WERI-Rb-1 (cell line): ENCODE measurements at regions not wholly inside any gene's neighbourhood (a gene's known extent, or its start where the extent isn't known, plus 50 kb on each side); places are given as distances from the start of the nearest gene placed in this dataset.
A peak's percentile ranks its signal among the peaks of the same experiment; 100 is the strongest.

ENCODE experiments used
- DNase-seq: peaks from one replicate; pipeline ENCODE4 v3.0.0-alpha.2; 2020
- H3K27ac ChIP-seq: fragments of 250-450 bp; sonication (Bioruptor Pico); 2 replicates; pipeline ENCODE4 v1.5.1; 2020; ENCODE audit warnings: mild to moderate bottlenecking, moderate library complexity
- H3K27me3 ChIP-seq: fragments of 250-450 bp; sonication (Bioruptor Pico); 2 replicates; pipeline ENCODE4 v1.5.1; 2021; ENCODE audit warnings: mild to moderate bottlenecking, low read depth, moderate library complexity; ENCODE audit not compliant: insufficient read depth, severe bottlenecking
- H3K36me3 ChIP-seq: fragments of 250-450 bp; sonication (Bioruptor Pico); 2 replicates; pipeline ENCODE4 v1.5.1; 2020; ENCODE audit warnings: mild to moderate bottlenecking, moderate library complexity
- H3K4me3 ChIP-seq: 2 replicates; pipeline ENCODE4 v1.5.1; 2011; ENCODE audit warnings: low read depth, mild to moderate bottlenecking, control low read depth, low read length
- H3K9me3 ChIP-seq: fragments of 250-450 bp; sonication (Bioruptor Pico); 2 replicates; pipeline ENCODE4 v1.5.1; 2021; ENCODE audit warnings: mild to moderate bottlenecking, moderate library complexity; ENCODE audit not compliant: severe bottlenecking
- TF ChIP-seq, protein P1 (sequence below): IDR thresholded peaks from 2 replicates; pipeline ENCODE4 v1.5.1; 2011; ENCODE audit warnings: low read depth, mild to moderate bottlenecking, control low read depth, inconsistent platforms, low read length

DNA sequence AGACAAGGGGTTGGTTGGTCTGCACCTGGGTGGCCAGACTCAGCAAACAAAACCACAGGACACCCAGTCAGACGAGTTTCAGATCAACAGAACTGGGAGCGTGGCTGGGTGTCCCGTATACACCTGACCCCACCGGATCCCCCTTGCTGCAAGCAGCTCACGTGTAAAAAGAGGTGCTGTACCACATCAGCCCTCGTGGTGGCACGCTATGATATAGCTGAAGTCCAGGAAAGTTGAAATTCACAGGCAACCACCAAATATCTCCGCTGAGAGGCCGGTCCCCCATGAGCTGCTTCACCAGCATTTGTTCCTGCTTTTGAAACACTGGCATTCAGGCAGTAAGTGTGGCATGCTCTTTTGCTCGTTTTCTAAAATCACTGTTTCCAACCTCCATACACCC lies 92.3 kb downstream of the TUBA3C start:
- DNase-seq = peak; percentile 30
- TF ChIP-seq, protein P1, sequence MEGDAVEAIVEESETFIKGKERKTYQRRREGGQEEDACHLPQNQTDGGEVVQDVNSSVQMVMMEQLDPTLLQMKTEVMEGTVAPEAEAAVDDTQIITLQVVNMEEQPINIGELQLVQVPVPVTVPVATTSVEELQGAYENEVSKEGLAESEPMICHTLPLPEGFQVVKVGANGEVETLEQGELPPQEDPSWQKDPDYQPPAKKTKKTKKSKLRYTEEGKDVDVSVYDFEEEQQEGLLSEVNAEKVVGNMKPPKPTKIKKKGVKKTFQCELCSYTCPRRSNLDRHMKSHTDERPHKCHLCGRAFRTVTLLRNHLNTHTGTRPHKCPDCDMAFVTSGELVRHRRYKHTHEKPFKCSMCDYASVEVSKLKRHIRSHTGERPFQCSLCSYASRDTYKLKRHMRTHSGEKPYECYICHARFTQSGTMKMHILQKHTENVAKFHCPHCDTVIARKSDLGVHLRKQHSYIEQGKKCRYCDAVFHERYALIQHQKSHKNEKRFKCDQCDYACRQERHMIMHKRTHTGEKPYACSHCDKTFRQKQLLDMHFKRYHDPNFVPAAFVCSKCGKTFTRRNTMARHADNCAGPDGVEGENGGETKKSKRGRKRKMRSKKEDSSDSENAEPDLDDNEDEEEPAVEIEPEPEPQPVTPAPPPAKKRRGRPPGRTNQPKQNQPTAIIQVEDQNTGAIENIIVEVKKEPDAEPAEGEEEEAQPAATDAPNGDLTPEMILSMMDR = peak; percentile 55
- H3K4me3 ChIP-seq = no peak overlapping the region
- no peaks in the 10 kb centered on the region for H3K9me3 ChIP-seq
- H3K27ac ChIP-seq = no peak overlapping the region
- H3K27me3 ChIP-seq = peaks cover 92% of the 10 kb centered on the region
- H3K36me3 ChIP-seq = no peaks in the 10 kb centered on the region

DNA sequence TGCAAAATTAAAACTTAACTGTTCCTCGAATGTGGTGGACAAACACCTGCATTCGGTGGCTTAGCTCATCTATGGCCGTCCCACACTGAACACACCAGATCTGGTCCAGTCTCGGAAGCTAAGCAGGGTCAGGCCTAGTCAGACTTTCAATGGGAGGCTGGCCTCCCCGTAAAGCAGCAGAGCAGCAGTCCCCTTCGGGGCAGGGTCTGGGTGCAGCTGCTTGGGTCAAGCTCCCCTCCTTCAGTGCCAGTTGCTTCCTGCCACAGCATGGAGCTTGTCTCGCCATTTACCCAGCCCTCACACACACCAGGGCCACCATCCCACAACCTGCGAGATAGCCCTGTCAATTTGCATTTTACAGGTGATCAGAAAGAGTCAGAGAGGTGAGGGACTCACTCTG lies 93.2 kb downstream of the TUBA3C start:
- TF ChIP-seq, protein P1 = no peak
- Histone ChIP-seq H3K27ac (no peak overlapping the region), H3K9me3 (no peaks in the 10 kb centered on the region), H3K4me3 (no peak overlapping the region), H3K27me3 (peaks cover 92% of the 10 kb centered on the region), H3K36me3 (no peaks in the 10 kb centered on the region)
- no peak for DNase-seq

DNA sequence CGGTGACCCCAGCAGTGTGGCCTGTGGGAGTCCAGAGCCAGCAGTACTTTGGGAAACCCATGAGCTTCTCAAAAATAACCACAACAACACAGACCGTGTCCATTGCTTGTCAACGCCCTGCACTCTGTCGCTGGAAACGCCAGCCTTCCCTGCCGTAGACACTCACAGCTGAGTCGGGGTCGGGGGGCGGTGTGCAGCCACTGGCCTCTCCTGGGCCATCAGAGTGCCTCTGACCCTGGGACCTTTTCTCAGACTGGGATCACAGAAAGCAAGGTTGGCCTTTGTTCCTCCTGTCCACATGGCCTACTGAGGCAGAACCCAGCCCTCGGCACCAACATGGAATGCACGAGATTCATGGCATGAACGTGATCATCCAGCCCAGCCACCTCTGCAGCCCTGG lies 95.7 kb downstream of the TUBA3C start:
- no peaks in the 10 kb centered on the region for H3K36me3 ChIP-seq
- peaks cover 79% of the 10 kb centered on the region for H3K27me3 ChIP-seq
- DNase-seq = no peak
- H3K4me3 ChIP-seq = no peak overlapping the region
- no peaks in the 10 kb centered on the region for H3K9me3 ChIP-seq
- H3K27ac ChIP-seq = no peak overlapping the region
- TF ChIP-seq, protein P1 = no peak

DNA sequence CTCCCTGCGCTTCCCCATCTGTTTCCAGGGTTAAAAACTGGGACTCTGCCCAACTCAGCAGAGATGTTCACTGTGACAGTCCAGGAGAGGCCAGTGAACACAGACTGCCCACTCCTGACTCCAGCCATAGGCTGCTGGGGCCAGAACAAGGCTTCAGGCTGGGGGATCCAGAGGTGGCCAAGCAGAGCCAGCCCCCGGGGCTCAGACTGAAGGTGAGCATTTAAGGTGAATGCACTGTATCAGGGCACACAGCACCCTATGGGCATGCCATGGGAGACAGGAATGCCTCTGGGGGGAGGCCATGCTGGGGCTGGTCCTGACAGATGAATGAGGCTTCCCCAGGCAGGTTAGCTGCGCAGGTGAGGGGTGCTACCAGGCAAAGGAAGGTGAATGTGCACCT lies 96.4 kb downstream of the TUBA3C start:
- no peak overlapping the region for H3K27ac ChIP-seq
- peaks cover 72% of the 10 kb centered on the region for H3K27me3 ChIP-seq
- no peaks in the 10 kb centered on the region for H3K9me3 ChIP-seq
- no peak for DNase-seq
- TF ChIP-seq, protein P1 = no peak
- no peak overlapping the region for H3K4me3 ChIP-seq
- H3K36me3 ChIP-seq = no peaks in the 10 kb centered on the region

DNA sequence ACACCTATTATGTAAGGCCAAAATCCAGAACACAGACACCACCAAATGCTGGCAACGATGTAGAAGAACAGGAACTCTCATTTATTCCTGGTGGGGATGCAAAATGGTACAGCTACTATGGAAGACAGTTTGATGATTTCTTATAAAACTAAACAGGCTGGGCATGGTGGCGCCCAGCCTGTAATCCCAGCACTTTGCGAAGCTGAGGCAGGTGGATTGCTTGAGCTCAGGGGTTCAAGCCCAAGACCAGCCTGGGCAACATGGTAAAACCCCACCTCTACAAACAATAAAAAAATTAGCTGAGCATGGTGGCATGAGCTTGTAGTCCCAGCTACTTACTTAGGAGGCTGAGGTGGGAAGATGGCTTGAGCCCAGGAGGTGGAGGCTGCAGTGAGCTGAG lies 98.3 kb downstream of the TUBA3C start:
- TF ChIP-seq, protein P1 = no peak
- Histone ChIP-seq H3K27ac (no peak overlapping the region), H3K9me3 (no peaks in the 10 kb centered on the region), H3K27me3 (peaks cover 61% of the 10 kb centered on the region), H3K4me3 (no peak overlapping the region), H3K36me3 (no peaks in the 10 kb centered on the region)
- no peak for DNase-seq

DNA sequence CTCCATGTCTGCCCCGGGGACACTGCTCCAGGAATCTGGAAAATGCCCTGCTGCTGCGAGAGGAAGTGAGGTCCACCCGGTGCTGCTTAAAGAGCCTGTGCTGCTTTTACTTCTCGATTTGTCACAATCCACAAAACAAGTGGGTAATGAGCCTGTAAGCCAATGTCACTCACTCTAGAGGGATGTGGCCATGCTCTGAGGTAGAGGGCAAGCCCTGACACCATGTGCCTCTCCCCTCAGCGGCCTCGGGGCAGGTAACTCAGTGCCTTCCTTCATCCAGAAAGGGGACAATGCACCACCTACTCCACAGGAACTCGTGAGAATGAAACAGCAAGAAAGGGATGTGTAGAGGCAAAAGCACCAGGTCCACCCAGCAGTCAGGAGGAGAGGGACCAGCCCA lies 106.2 kb downstream of the TUBA3C start:
- Histone ChIP-seq H3K27ac (no peak overlapping the region), H3K27me3 (peaks cover 53% of the 10 kb centered on the region), H3K36me3 (no peaks in the 10 kb centered on the region), H3K9me3 (no peaks in the 10 kb centered on the region), H3K4me3 (no peak overlapping the region)
- no peak for DNase-seq
- TF ChIP-seq, protein P1 = no peak
